ENCODE measurements at regions not wholly inside any gene's neighbourhood (a gene's known extent, or its start where the extent isn't known, plus 50 kb on each side); places are given as distances from the start of the nearest gene placed in this dataset.

DNA sequence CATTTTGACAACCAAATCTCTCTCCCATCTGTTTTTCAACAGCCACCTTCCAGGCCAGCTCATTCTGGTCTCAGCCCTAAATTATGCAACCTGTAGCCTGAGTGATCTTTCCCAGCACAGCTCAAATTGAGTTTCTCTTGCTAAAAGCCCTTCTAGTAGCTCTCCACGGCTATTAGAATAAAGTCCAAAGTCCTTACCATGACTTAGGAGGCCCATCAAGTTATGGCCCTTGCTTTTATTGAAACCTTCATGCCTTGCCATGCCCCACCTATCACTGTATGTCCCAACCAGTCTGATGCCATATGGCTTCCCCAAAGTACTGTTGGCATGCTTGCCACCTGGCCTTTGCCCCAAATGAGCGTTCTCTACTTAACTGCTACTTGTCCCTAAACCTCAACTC, 303.5 kb upstream of the GADL1 start:
- TF ChIP-seq, protein P1, sequence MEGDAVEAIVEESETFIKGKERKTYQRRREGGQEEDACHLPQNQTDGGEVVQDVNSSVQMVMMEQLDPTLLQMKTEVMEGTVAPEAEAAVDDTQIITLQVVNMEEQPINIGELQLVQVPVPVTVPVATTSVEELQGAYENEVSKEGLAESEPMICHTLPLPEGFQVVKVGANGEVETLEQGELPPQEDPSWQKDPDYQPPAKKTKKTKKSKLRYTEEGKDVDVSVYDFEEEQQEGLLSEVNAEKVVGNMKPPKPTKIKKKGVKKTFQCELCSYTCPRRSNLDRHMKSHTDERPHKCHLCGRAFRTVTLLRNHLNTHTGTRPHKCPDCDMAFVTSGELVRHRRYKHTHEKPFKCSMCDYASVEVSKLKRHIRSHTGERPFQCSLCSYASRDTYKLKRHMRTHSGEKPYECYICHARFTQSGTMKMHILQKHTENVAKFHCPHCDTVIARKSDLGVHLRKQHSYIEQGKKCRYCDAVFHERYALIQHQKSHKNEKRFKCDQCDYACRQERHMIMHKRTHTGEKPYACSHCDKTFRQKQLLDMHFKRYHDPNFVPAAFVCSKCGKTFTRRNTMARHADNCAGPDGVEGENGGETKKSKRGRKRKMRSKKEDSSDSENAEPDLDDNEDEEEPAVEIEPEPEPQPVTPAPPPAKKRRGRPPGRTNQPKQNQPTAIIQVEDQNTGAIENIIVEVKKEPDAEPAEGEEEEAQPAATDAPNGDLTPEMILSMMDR (IDR thresholded peaks at IDR 0.05), result no peak
- TF ChIP-seq EZH2 (IDR thresholded peaks at IDR 0.05) (no peak), EZH2phosphoT487 (IDR thresholded peaks at IDR 0.05) (no peak)

All from neural progenitor cell (in vitro differentiated cells).